ENCODE measurements at regions not wholly inside any gene's neighbourhood (a gene's known extent, or its start where the extent isn't known, plus 50 kb on each side); places are given as distances from the start of the nearest gene placed in this dataset.

DNA sequence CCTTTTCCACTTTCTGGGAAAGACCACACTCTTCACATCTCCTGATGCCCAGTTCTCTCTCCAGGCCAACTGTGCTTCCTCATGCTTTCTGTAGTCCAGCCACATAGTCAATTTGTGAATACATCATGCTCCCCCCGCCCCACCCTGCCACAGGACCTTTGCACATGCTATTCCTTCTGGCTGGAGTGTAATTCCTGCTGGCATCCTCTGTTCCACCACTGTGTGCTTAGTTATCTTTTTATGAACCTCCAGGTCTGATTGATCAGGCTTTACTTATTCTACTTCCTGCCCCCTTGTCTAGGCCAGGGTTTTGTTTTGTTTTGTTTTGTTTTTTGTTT, 372.6 kb upstream of the RIOK2 start:
- Histone ChIP-seq H3K36me3 (ENCODE audit: insufficient read depth, low read length) (no peaks in the 10 kb centered on the region), H3K4me2 (ENCODE audit: low read length) (no peak overlapping the region), H2AFZ (ENCODE audit: low read length) (no peak overlapping the region), H3K4me1 (ENCODE audit: insufficient read depth, low read length, severe bottlenecking) (no peaks in the 10 kb centered on the region), H3K9ac (ENCODE audit: low read length) (no peak overlapping the region), H3K4me3 (ENCODE audit: low read depth, low read length, poor library complexity, severe bottlenecking) (no peak overlapping the region), H4K20me1 (ENCODE audit: insufficient read depth, low read length) (no peaks in the 10 kb centered on the region), H3F3A (ENCODE audit: insufficient read depth, low read length) (no peaks in the 10 kb centered on the region), H3K9me2 (ENCODE audit: low read depth, low read length) (no peaks in the 10 kb centered on the region), H3K27ac (ENCODE audit: low read depth, low read length, poor library complexity, severe bottlenecking) (no peak overlapping the region), H3K79me2 (ENCODE audit: insufficient read depth, low read length) (no peaks in the 10 kb centered on the region), H3K9me3 (ENCODE audit: low read length) (no peaks in the 10 kb centered on the region), H3K27me3 (ENCODE audit: insufficient read depth, low read length) (no peaks in the 10 kb centered on the region)
- no peak for TF ChIP-seq CTCF (IDR thresholded peaks at IDR 0.05; ENCODE audit: low read length)
- no peak for TF ChIP-seq EZH2 (IDR thresholded peaks at IDR 0.05; ENCODE audit: borderline replicate concordance, low read length)

GRCh38 chr5:97559827-97560598, 377.0 kb upstream of the RIOK2 start:
- H3K4me1 ChIP-seq (ENCODE audit: insufficient read depth, low read length, severe bottlenecking), result no peaks in the 10 kb centered on the region
- TF ChIP-seq CTCF (IDR thresholded peaks at IDR 0.05; ENCODE audit: low read length) (no peak), EZH2 (IDR thresholded peaks at IDR 0.05; ENCODE audit: borderline replicate concordance, low read length) (no peak)

DNA sequence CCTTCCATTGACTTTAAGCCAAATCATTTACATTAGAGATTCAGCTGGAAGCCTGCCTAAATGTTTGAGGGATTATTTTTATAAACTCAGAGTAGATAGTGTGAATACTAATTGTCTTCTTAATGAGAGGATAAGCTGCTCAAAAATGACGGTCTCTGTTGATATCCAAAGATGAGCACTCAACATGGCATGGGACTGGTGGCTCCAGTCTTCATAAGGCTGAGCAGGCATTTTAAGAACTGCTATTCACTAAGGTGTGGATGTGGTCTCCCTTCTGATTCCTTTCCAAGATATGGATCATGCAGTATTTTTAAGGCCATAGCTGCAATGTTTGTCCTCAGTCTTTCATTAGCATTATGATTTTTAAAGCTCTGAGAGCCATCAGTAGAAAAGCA, 377.5 kb upstream of the RIOK2 start:
- TF ChIP-seq EZH2 (IDR thresholded peaks at IDR 0.05; ENCODE audit: borderline replicate concordance, low read length), result no peak
- TF ChIP-seq CTCF (IDR thresholded peaks at IDR 0.05; ENCODE audit: low read length), result no peak
- Histone ChIP-seq H3K4me1 (ENCODE audit: insufficient read depth, low read length, severe bottlenecking) (no peaks in the 10 kb centered on the region), H4K20me1 (ENCODE audit: insufficient read depth, low read length) (no peaks in the 10 kb centered on the region), H3K9ac (ENCODE audit: low read length) (no peak overlapping the region), H3K4me2 (ENCODE audit: low read length) (no peak overlapping the region), H3K27me3 (ENCODE audit: insufficient read depth, low read length) (no peaks in the 10 kb centered on the region), H3K79me2 (ENCODE audit: insufficient read depth, low read length) (no peaks in the 10 kb centered on the region), H3K9me3 (ENCODE audit: low read length) (no peaks in the 10 kb centered on the region), H3K9me2 (ENCODE audit: low read depth, low read length) (no peaks in the 10 kb centered on the region), H3K4me3 (ENCODE audit: low read depth, low read length, poor library complexity, severe bottlenecking) (no peak overlapping the region), H2AFZ (ENCODE audit: low read length) (no peak overlapping the region), H3K27ac (ENCODE audit: low read depth, low read length, poor library complexity, severe bottlenecking) (no peak overlapping the region), H3F3A (ENCODE audit: insufficient read depth, low read length) (no peaks in the 10 kb centered on the region), H3K36me3 (ENCODE audit: insufficient read depth, low read length) (no peaks in the 10 kb centered on the region)

More at GRCh38 chr5:97559827-97560598, 377.0 kb upstream of the RIOK2 start:
- H3K9me3 ChIP-seq (ENCODE audit: low read length), result no peaks in the 10 kb centered on the region
- no peak overlapping the region for H3K9ac ChIP-seq (ENCODE audit: low read length)
- no peak overlapping the region for H3K4me2 ChIP-seq (ENCODE audit: low read length)
- no peaks in the 10 kb centered on the region for H3K9me2 ChIP-seq (ENCODE audit: low read depth, low read length)
- no peaks in the 10 kb centered on the region for H3F3A ChIP-seq (ENCODE audit: insufficient read depth, low read length)
- H4K20me1 ChIP-seq (ENCODE audit: insufficient read depth, low read length), result no peaks in the 10 kb centered on the region
- H3K27me3 ChIP-seq (ENCODE audit: insufficient read depth, low read length), result no peaks in the 10 kb centered on the region
- no peaks in the 10 kb centered on the region for H3K36me3 ChIP-seq (ENCODE audit: insufficient read depth, low read length)
- no peaks in the 10 kb centered on the region for H3K79me2 ChIP-seq (ENCODE audit: insufficient read depth, low read length)
- no peak overlapping the region for H3K27ac ChIP-seq (ENCODE audit: low read depth, low read length, poor library complexity, severe bottlenecking)
- no peak overlapping the region for H3K4me3 ChIP-seq (ENCODE audit: low read depth, low read length, poor library complexity, severe bottlenecking)
- H2AFZ ChIP-seq (ENCODE audit: low read length), result no peak overlapping the region

Data from OCI-LY1 (cell line).